ENCODE measurements at regions not wholly inside any gene's neighbourhood (a gene's known extent, or its start where the extent isn't known, plus 50 kb on each side); places are given as distances from the start of the nearest gene placed in this dataset.

DNA sequence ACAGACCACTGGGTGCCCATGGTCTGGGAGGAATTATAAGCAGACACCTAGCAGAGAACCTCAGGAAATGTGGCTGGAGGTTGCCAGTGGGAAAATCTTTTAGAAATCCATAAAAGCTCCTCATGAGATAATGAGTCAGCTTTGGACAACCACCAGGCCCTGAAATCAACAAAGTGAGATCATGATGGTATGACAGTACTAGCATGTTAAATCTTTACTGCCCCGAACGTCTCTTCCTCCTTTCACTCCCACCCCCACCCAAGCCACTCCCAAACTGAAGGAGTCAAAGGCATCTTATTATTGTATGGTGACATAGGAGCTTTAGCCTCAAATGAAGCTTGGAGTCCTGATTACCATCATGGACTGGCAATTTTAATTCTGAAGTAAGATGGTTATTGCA, 240.0 kb downstream of the DIO2 start:
- DNase-seq: no peak
- intact Hi-C loops (cut with DNase I): no loop called here

DNA sequence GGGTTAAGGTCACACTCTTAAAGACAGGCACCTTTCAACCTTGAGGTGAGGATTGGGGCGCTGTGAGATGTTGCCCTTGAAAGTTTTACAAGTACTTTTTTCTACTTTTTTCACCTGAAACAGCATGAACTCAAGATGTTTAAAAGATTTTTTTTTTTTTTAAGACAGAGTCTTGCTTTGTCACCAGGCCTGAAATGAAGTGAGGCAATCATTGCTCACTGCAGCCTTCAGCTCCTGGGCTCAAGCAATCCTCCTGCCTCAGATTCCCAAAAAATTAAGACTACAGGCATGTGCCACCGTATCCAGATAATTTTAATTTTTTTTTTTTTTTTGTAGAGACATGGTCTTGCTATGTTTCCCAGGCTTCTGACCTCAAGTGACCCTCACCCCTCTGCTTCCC, 243.9 kb downstream of the DIO2 start:
- DNase-seq: no peak
- intact Hi-C loops (cut with DNase I): no loop called here

DNA sequence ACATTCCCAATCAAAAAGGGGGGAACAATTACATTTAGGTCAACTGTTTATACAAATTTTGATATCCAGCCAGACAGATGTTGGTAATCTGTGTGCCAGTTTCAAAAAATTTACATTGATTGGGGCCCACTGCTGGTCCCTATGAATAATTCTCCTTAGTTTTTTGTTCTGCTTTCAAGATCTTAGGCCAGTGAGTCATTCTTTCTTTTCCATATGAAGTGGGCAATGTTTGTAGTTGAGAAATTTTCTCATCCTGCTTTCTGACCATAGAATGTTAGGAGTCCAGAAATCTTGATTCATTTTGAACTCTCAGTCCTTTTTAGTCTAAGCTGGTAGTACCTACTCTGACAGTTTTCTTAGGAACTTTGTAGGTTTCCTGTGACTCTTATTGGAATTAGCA, 244.3 kb downstream of the DIO2 start:
- intact Hi-C loops (cut with DNase I): no loop called here
- DNase-seq: no peak

DNA sequence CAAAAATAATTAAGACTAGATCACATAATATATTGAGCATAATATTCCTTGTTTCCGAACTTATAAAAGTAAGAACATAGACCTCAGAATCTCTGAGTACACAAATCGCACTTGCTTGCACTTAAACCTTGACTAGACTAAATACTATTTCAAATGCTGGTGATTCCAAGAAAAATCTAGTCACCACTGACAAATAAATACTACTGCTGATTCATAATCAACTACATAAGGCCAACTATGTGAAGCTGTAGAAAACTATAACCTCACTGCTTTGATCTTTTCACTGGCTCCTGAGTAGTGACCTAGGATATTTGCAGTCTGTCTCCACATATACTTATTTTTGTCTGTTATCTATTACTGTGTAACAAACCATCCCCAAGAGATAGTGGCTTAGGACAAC, 245.4 kb downstream of the DIO2 start:
- no peak for DNase-seq
- intact Hi-C loops (cut with DNase I): no loop called here

DNA sequence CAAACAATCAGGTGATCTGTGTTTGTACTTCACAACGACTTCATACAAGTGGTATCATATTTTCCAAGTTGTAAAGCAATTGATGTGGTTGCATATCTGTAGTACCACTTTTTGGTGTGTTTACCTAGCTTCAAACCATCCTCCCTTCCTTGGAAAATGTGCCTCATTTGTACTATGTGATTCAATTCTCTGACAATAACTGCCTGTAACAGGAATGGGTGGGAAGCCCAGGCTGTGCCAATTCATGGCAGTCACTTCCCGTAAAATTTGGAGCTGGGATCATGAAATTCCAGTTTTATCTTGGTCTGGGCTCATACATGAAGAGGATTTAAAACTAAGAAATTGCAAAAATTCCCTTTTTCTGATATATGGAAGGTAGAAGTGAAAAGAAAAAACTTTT, 250.1 kb downstream of the DIO2 start:
- DNase-seq: no peak
- intact Hi-C loops (cut with DNase I): no loop called here

DNA sequence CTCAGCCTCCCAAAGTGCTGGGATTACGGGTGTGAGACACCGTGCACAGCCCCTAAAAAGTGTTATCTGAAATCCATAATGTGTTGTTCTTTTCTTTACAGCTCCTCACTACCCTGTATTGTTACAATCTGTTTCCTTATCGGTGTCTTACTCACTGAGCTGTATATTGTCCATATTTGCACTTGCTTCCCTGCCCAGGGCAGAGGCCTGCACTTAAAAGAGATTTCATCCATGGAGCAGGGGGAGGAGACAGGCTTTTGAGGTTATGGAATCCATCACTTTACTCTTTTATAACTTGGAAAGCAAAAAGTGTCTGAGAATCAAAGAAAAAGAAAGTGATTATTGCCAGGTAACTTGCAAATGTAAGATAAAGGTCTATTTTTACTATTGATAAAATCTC, 251.0 kb downstream of the DIO2 start:
- intact Hi-C loops (cut with DNase I): no loop called here
- no peak for DNase-seq

DNA sequence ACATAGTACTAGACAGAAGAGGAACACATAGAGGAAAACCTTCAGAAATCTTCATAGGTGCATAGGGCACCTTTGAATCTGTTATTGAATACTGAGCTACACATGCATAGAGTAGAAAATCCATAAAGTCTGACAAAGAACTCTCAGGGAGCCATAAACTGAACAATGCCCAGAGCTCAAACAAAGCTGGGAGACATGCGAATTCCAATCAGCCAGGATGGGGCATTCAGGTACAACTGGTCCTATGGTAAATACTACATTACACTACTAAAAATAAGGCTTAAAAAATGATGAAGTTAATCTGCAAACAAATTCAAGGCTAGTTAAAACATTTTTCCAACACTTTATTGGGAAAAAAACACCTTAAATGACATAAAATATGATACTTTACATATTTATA, 259.7 kb downstream of the DIO2 start:
- intact Hi-C loops (cut with DNase I): no loop called here
- DNase-seq: no peak

DNA sequence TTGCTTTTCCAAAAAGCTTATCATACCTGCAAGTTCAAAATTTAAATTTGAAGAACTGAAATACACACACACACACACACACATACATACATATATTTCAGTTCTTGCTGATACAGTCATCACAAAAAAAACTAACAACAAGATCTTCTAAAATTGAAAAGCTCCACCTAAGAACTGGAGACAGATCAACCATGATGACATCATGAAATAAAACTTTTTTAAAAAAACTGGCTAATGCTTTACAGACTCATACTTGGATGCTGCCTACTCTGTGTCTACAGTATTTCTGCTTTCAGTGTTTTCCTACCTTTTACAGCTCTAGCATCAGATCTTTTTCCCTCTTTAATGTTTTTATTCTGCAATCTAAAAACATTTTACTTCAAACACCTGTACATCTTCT, 261.4 kb downstream of the DIO2 start:
- no peak for DNase-seq
- intact Hi-C loops (cut with DNase I): no loop called here

DNA sequence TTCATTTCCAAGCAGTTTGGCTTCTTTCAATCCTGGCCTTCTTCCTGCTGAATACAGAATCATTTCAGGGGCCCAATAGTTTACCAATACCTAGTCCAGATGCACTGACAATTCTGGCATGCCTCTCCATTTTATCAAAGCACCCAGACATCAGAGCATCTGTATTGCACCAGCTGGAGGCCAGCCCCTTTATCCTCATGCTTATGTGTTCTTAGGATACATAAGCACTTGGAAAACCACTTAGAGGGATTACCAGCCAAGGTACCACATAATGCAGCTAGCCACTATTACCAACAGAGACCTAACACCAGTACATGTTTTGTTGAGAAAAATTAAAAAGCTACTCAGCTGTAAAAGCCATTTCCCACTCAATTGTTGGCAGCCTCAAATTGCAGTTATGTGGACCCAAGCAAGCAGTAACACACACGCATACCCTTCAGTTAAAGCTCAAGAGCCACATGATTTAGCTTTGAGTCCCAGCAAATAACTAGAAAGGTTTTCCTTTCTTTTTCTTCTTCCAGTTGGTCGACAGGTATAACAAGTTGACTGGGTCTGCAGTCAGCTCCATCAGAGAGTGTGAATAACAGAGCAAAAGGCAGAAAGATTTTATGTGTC, 263.8 kb downstream of the DIO2 start:
- intact Hi-C loops (cut with DNase I): no loop called here
- no peak for DNase-seq

DNA sequence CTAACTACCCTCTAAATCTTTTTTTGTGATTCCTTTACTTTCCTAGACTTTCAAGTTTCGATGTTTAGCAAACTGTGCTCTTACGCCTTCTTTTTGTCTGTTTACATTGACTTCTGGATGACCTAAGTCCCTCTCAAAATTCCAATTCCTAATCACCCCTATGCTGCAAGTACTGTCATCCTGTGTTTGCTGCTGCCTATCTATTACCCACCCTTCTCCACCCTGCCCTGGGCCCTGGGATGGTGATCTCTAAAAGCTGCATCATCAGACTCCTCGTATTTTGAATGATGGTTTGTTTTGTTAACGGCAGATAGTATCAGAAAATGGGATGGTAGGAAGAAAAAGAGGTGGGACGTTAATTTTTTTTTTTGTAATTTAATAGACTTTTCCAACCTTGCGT, 272.1 kb downstream of the DIO2 start:
- DNase-seq: no peak
- intact Hi-C loops (cut with DNase I): no loop called here

DNA sequence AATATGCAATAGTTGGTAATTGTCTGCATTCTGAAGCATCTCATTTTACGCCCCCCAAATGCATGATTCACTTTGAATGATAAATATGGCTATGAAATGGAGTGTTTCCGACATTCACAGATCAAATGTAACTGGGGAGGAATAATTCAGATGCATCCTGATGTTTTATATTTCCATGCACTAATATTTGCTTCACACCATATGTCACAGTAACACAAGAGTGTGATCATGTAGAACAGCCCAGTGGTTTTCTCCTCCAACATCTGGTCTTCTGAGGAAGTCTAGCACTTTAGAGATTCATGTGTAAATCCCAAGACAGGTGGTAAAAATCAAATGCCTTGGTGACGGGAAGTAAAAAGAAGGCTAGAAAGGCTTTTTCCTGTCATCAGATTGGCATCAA, 273.1 kb downstream of the DIO2 start:
- intact Hi-C loops (cut with DNase I): no loop called here
- no peak for DNase-seq

DNA sequence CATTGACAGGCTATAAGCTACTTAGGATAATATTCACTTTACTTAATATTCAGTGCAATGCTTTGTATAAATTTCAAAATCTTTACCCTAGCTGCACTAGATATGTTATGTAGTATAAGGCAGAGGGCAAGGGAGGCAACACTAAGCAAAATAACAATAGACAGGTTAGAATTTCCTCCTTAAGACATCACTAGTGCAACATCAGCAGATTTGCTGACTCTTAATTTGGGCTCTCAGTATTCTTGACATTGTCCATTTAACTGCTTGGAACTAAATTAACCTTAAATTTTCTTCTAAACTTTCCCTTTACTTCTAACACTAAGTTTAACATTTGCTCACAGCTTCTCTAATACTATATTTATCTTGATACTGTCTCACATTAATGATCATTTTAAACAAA, 273.9 kb downstream of the DIO2 start:
- intact Hi-C loops (cut with DNase I): no loop called here
- no peak for DNase-seq

DNA sequence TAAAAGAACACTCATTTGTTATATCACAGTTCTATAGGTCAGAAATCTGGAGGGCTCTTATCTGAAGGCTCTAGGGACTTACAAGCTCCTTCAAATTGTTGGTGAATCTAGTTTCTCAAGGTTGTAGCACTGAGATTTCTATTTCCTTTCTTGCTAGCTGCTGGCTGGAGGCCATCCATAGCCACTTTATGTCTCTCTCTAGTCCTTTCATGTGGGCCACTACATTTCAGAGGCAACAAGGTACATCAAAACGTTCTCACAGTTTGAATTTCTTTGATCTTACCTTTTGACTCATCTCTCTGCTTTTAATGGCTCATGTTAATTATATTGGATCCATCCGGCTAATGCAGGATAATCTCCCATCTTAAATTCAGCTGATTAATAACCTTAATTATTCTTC, 286.8 kb downstream of the DIO2 start:
- DNase-seq: no peak
- intact Hi-C loops (cut with DNase I): no loop called here

DNA sequence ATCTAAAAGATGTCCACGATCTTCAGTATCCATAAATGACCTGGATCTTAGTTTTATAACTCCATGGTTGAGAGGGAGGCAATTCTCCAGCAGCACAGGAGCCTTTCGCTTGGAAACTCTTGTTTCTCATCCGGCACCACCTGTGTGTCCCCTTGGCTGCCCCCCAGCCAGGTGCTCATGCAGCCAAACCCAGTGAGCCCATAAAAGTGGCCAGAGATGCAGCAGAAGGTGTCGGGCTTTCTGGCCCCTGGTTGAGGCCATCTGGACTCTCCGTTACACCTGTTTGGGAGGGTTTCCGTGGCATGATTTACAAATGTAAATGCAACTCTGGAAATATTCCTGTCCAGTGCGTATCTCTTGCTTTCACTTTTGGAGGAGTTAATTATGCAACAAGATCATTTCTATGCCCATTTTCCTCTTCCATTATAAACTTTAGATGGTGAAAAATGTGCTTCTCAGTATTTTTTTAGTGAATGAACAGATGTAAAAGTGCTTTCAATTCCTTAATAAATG, 291.1 kb downstream of the DIO2 start:
- no peak for DNase-seq

More for the DNA sequence above, 291.1 kb downstream of the DIO2 start:
- intact Hi-C loops (cut with DNase I): no loop called here

All from posterior cingulate gyrus (tissue), 11 donors.